ENCODE measurements at regions not wholly inside any gene's neighbourhood (a gene's known extent, or its start where the extent isn't known, plus 50 kb on each side); places are given as distances from the start of the nearest gene placed in this dataset.
"Not testable (repeated sequence)": the region's sequence is repeated elsewhere in the genome, so short reads cannot be mapped to it uniquely, and the experiment has no call there.

DNA sequence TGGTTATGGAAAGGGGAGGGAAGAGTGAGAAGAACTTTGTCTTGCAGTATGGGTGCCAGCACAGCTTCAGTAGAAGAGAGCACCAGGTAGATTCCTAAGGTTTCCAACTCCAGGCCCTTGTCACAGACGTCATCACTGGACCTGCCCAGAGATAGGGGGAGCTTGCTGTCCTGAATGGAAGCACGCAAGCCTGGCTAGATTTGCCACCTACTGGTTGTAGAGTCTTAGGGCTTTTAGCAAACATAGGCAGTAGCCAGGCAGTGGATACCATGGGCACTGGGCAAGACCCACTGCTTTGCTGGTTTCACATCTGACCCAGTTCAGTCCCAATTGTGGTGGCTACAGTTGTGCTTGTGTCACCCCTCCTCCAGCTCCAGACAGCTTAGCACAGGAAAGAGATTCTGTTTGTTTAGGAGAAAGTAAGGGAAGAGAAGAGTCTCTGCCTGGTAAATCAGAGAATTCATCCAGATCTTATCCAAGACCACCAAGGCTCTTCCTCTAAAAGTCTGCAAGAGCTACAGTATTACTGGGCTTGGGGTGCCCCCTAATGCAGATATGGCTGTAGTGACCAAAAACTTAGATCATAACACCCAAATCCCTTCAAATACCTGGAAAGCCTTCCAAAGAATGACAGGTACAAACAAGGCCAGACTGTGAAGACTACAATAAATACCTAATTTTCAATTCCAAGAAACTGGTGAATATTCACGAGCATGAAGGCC is 158.9 kb downstream of the HINT1 start:
- no peak for DNase-seq (ENCODE audit: extremely low read depth, low read depth, low spot score)

GRCh38 chr5:131001507-131001906 is 163.5 kb downstream of the HINT1 start:
- no peak for DNase-seq (ENCODE audit: extremely low read depth, low read depth, low spot score)

GRCh38 chr5:131000289-131000688 is 164.8 kb downstream of the HINT1 start:
- no peak for DNase-seq (ENCODE audit: extremely low read depth, low read depth, low spot score)

DNA sequence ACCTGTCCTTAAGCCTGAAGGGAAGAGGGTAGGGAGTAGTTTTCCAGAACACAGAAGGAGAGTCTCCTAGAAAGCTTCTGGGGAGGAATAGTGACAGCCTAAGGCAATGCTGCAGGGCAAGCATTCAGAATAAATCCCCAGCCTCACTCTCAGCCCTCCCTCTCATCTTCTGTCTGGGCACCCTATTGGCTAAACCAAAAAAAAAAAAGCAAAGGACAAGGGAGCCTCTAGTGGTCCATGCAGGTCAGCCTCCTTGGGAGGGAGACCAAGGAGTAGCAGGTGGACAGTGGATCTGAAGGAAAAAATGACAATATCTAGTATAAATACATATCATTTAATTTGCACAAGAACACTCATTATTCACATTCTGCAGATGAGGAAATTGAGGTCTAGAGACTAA is 168.3 kb downstream of the HINT1 start:
- DNase-seq (ENCODE audit: extremely low read depth, low read depth, low spot score), result not testable (repeated sequence)

DNA sequence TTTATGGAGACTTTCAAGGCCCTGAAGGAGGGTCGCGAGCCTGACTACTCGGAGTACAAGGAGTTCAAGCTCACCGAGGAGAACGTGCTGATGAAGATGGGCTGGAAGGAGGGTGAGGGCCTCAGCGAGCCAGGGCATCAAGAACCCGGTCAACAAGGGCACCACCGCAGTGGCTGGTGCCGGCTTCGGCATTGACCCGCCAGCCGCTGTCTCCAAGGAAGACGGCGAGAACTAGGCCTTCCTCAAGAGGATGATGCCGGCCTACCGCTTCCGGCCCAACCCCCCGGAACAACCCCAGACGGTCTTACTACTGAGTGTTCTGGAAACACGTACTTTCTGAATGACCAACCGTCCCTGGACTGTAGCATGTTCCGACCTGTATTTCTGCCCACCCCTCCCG is 169.2 kb downstream of the HINT1 start:
- DNase-seq (ENCODE audit: extremely low read depth, low read depth, low spot score), result no peak

- DNase-seq (ENCODE audit: extremely low read depth, low read depth, low spot score), result no peak
Measured at GRCh38 chr5:130995254-130995515, 169.9 kb downstream of the HINT1 start.

DNA sequence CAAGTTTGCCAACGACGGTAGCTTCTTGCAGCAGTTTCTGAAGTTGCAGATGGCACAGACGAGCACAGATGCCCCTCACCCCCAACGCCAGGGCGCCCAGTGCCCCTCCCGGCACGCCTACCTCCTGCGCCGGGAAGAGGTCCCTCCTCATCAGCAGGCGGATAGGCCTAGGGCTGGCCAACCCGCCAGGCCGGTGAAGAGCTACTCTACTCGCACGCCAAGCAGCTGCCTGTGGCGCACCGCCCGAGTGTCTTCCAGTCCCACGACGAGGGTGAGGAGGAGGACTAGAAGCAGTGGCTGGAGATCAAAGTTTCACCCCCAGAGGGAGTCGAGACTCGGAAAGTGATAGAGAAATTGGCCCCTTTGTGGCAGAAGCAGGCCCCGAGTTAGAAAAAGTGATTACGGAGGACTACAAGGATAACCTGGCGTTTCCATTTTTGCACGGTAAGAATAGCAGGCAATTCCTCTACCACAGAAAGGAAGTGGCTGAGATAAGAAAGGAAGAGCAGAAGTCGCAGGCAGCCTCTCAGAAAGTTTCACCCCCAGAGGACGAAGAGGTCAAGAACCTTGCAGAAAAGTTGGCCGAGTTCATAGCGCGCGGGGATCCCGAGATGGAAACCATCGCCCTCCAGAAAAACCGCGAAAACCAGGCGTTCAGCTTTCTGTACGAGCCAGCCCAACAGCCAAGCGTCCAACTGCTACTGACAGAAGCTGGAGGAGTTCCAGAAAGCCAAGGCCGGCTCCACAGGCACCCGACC is 170.4 kb downstream of the HINT1 start:
- no peak for DNase-seq (ENCODE audit: extremely low read depth, low read depth, low spot score)

DNA sequence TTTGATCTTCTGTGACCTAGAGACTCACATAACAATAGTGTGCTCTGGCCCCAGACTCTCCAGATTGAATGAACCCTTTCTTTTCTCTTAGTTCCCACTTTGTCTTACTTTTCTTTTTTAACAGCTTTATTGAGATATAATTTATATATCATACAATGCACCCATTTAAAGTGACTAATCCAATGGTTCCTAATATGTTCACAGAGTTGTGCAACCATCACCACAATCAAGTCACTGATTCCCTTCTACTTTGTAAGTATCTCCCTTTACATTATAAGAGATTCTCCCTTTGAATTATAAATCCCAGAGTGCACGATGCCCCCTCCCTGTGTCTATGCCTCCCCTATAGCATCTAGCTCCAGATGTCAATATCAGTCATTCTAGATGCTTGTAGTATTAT is 172.4 kb downstream of the HINT1 start:
- no peak for DNase-seq (ENCODE audit: extremely low read depth, low read depth, low spot score)

- no peak for DNase-seq (ENCODE audit: extremely low read depth, low read depth, low spot score)
Measured at GRCh38 chr5:130992095-130992494, 173.0 kb downstream of the HINT1 start.

GRCh38 chr5:130985776-130986175 is 179.3 kb downstream of the HINT1 start:
- DNase-seq (ENCODE audit: extremely low read depth, low read depth, low spot score), result no peak

GRCh38 chr5:130981663-130982062 is 183.4 kb downstream of the HINT1 start:
- no peak for DNase-seq (ENCODE audit: extremely low read depth, low read depth, low spot score)

DNA sequence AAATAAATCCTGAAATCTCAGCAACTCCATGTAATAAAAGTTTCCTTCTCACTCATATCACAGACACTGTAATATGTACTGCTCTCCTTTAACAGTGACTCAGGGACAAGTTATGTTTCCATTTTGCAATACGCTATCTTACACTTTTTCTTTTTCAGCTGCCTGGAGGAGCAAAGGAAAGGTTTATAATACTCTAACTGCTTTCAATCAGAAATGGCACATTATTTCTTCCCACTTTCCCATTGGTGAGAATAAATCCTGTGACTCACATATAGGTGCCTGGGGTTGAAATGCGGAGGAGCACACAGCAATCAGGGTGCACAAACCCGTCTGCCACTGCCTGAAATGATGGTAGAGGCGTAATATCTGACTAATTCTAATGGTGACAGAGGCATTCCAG is 186.6 kb downstream of the HINT1 start:
- DNase-seq (ENCODE audit: extremely low read depth, low read depth, low spot score), result no peak

DNA sequence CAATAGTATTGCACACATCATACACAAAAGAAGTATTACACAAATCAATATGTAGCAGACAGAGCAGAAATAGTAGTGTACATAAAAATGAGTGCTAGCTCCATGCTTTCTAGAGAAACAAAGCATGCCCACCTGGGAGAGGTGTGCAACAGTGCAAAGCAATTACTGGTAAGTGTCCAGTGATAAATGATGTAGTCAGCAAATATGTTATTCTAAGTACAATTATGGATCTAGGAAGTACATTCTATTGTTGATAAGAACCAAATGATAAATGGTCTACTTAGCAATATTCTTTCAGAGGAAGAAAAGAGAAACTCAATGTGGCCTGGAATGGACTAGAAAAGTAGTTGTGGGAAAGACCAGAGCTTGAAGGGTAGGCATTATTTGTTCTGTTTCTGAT is 188.6 kb downstream of the HINT1 start:
- DNase-seq (ENCODE audit: extremely low read depth, low read depth, low spot score), result no peak

GRCh38 chr5:130975847-130976246 is 189.2 kb downstream of the HINT1 start:
- DNase-seq (ENCODE audit: extremely low read depth, low read depth, low spot score), result no peak

- DNase-seq (ENCODE audit: extremely low read depth, low read depth, low spot score), result no peak
Measured at GRCh38 chr5:130975299-130975698, 189.8 kb downstream of the HINT1 start.

- no peak for DNase-seq (ENCODE audit: extremely low read depth, low read depth, low spot score)
Measured at GRCh38 chr5:130974021-130974683, 190.9 kb downstream of the HINT1 start.

GRCh38 chr5:130966990-130967525 is 198.0 kb downstream of the HINT1 start:
- DNase-seq (ENCODE audit: extremely low read depth, low read depth, low spot score), result no peak

GRCh38 chr5:130965920-130966319 is 199.1 kb downstream of the HINT1 start:
- DNase-seq (ENCODE audit: extremely low read depth, low read depth, low spot score), result no peak

- DNase-seq (ENCODE audit: extremely low read depth, low read depth, low spot score), result no peak
Measured at GRCh38 chr5:130965360-130965759, 199.7 kb downstream of the HINT1 start.

GRCh38 chr5:130964231-130965202 is 200.5 kb downstream of the HINT1 start:
- no peak for DNase-seq (ENCODE audit: extremely low read depth, low read depth, low spot score)

DNA sequence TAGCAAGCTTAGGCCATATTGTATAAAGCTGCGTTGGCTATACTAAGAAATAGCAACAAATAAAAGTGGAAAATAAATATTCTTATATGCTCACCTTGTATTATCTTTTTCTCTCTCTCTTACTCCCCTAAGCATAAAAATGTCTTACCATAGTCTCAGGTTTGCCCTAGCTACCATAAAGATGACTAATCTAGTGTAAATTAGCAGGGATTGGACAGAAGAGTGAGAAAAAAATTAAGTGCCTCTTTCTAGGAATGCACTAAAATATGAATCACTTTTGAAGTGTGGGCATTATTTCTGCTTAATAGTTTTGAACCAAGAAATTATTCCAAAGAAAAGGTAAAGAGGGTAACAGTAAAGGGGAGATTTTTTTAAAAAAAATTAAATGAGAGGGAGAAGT is 201.3 kb downstream of the HINT1 start:
- DNase-seq (ENCODE audit: extremely low read depth, low read depth, low spot score), result no peak

Measured in glomerular endothelial cell (primary cell).